ENCODE measurements at regions not wholly inside any gene's neighbourhood (a gene's known extent, or its start where the extent isn't known, plus 50 kb on each side); places are given as distances from the start of the nearest gene placed in this dataset.

DNA sequence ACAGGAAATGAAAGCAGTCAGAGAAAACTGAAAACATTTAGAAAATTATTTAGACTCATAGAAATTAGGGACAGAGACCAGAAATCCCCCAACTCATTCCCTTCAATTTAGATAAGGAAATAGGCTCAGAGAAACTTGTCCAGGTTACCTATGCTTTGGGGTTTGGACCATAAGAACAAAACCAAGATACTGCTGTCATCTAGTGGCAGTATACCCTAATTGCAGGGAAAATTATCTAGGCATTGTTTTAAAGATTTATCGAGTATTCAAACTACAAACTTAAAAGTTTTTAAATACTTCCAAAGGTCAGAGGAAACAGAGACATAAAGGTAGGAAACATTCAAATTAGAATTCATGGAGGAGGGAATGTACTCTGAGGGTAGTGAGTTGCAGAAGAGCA, 67.0 kb upstream of the KLHL13 start:
- intact Hi-C loops (cut with DNase I): no loop called here
- DNase-seq: no peak
- no peaks in the 10 kb centered on the region for H3K36me3 ChIP-seq
- no peak overlapping the region for H3K4me3 ChIP-seq (replicated peaks in 1 of 3)
- no peaks in the 10 kb centered on the region for H3K9me3 ChIP-seq
- H3K4me1 ChIP-seq: no peaks in the 10 kb centered on the region
- TF ChIP-seq POLR2A (IDR thresholded peaks at IDR 0.05): no peak
- no peak for TF ChIP-seq CTCF (IDR thresholded peaks at IDR 0.05)
- WGBS, 2 donors: 88 to 97% methylated on average over 1 of the region's 1 CpG
- no peak overlapping the region for H3K27ac ChIP-seq
- no peaks in the 10 kb centered on the region for H3K27me3 ChIP-seq

DNA sequence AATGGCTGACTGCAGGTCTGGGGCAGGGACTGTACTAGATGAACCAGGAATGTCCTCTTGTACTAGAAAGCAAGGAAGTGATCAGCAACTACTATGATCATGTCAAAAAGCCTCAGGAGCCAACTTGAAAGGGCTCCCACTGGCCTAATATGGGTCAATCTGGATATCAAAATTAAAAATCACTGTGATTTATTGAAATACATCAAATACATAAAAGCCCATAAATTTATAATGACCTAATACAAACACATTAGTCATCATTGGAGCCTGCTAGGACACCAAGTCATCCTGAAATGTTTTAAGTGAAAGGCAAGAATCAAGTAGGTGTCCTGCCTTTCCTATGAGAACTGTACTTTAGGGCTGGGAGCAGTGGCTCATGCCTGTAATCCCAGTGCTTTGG, 70.5 kb upstream of the KLHL13 start:
- no peaks in the 10 kb centered on the region for H3K4me1 ChIP-seq
- H3K27me3 ChIP-seq: no peaks in the 10 kb centered on the region
- H3K4me3 ChIP-seq (replicated peaks in 1 of 3): no peak overlapping the region
- H3K36me3 ChIP-seq: no peaks in the 10 kb centered on the region
- TF ChIP-seq POLR2A (IDR thresholded peaks at IDR 0.05) (no peak), CTCF (IDR thresholded peaks at IDR 0.05) (no peak)
- no peaks in the 10 kb centered on the region for H3K9me3 ChIP-seq
- no peak overlapping the region for H3K27ac ChIP-seq
- no peak for DNase-seq
- intact Hi-C loops (cut with DNase I): no loop called here

DNA sequence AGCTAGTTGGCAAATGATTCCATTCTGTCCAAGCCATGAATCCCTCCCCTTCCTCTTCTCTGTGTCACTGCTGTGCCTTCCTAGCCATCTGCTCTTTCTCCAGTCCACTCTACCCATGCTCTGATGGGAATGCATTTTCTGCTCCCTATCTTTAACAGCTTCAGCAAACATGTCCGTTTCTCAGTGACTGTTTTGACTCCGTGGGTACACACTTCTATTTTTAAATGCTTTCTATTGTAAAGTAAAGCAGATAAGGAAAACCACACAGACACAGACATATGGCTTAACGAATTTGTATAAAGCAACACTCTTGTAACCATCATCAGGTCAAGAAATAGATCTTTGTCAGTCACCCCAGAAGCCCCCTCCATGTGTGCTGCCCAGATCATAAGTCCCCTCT, 72.4 kb upstream of the KLHL13 start:
- Histone ChIP-seq H3K4me1 (no peaks in the 10 kb centered on the region), H3K9me3 (no peaks in the 10 kb centered on the region), H3K27me3 (no peaks in the 10 kb centered on the region), H3K27ac (no peak overlapping the region), H3K4me3 (replicated peaks in 1 of 3) (no peak overlapping the region), H3K36me3 (no peaks in the 10 kb centered on the region)
- DNase-seq: no peak
- intact Hi-C loops (cut with DNase I): no loop called here
- TF ChIP-seq POLR2A (IDR thresholded peaks at IDR 0.05) (no peak), CTCF (IDR thresholded peaks at IDR 0.05) (no peak)
- WGBS, 2 donors: 52 to 57% methylated on average over 3 of the region's 3 CpGs

GRCh38 chrX:118189628-118190027, 73.0 kb upstream of the KLHL13 start:
- no peaks in the 10 kb centered on the region for H3K36me3 ChIP-seq
- TF ChIP-seq POLR2A (IDR thresholded peaks at IDR 0.05) (no peak), CTCF (IDR thresholded peaks at IDR 0.05) (no peak)
- DNase-seq: no peak
- no peak overlapping the region for H3K4me3 ChIP-seq (replicated peaks in 1 of 3)
- no peaks in the 10 kb centered on the region for H3K27me3 ChIP-seq
- H3K4me1 ChIP-seq: no peaks in the 10 kb centered on the region
- no peaks in the 10 kb centered on the region for H3K9me3 ChIP-seq
- WGBS, 2 donors: 20 to 39% methylated on average over 3 of the region's 3 CpGs
- no peak overlapping the region for H3K27ac ChIP-seq
- intact Hi-C loops (cut with DNase I): no loop called here

GRCh38 chrX:118197730-118198129, 81.1 kb upstream of the KLHL13 start:
- Histone ChIP-seq H3K9me3 (no peaks in the 10 kb centered on the region), H3K27ac (no peak overlapping the region), H3K4me3 (replicated peaks in 1 of 3) (no peak overlapping the region), H3K27me3 (no peaks in the 10 kb centered on the region), H3K4me1 (no peaks in the 10 kb centered on the region), H3K36me3 (no peaks in the 10 kb centered on the region)
- DNase-seq: no peak
- 88 to 93% methylated on average over 1 of the region's 1 CpG for WGBS, 2 donors
- TF ChIP-seq POLR2A (IDR thresholded peaks at IDR 0.05) (no peak), CTCF (IDR thresholded peaks at IDR 0.05) (no peak)
- intact Hi-C loops (cut with DNase I): no loop called here
